ENCODE measurements at regions not wholly inside any gene's neighbourhood (a gene's known extent, or its start where the extent isn't known, plus 50 kb on each side); places are given as distances from the start of the nearest gene placed in this dataset.
"Not testable (repeated sequence)": the region's sequence is repeated elsewhere in the genome, so short reads cannot be mapped to it uniquely, and the experiment has no call there.

DNA sequence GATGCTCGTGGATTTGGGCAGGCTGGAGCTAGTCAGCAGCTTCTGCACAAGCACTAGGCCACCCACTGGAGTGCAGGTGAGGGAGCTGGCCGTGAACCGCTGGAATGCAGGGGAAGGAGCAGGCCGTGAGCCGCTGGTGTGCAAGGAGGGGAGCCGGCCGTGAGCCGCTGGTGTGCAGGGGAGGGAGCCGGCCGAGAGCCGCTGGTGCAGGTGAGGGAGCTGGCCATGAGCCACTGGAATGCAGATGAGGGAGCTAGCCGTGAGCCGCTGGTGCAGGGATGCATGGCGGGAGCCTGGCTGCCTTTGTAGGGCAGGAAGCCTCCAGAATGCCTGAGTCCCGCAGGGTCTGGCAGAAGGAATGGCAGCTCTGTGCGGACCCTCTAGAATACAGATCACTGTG is 4220.0 kb upstream of the OR11H1 start:
- Histone ChIP-seq H3K9ac (ENCODE audit: low read depth, low read length) (no peak overlapping the region), H3K9me3 (ENCODE audit: control insufficient read depth, insufficient read depth, low read length) (peaks cover 86% of the 10 kb centered on the region), H3K4me1 (ENCODE audit: control insufficient read depth, insufficient read depth, low read length) (no peaks in the 10 kb centered on the region), H3K27me3 (ENCODE audit: control insufficient read depth, insufficient read depth, low read length) (no peaks in the 10 kb centered on the region), H3K4me3 (ENCODE audit: low read depth, low read length) (no peak overlapping the region), H3K36me3 (ENCODE audit: control insufficient read depth, insufficient read depth, low read length) (no peaks in the 10 kb centered on the region), H3K27ac (ENCODE audit: low read depth, low read length) (no peak overlapping the region)

DNA sequence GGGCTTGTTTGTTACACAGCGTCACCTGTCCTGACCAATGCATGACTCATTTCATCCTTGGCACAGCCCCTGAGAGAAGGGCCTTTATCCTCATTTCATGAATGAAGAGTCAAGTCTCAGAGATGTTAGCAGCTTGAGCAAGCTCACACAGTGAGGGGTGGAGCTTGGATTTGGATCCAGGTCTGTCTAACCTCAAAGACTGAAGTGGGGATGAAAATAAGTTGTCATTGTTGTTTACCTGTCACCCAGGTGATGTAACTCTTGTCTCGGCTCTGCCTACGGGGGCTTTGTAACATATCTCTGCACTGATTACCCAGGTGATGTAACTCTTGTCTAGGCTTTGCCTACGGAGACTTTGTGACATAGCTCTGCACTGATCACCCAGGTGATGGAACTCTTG is 4218.2 kb upstream of the OR11H1 start:
- peaks cover 85% of the 10 kb centered on the region for H3K9me3 ChIP-seq (ENCODE audit: control insufficient read depth, insufficient read depth, low read length)
- H3K4me1 ChIP-seq (ENCODE audit: control insufficient read depth, insufficient read depth, low read length): not testable (repeated sequence)

DNA sequence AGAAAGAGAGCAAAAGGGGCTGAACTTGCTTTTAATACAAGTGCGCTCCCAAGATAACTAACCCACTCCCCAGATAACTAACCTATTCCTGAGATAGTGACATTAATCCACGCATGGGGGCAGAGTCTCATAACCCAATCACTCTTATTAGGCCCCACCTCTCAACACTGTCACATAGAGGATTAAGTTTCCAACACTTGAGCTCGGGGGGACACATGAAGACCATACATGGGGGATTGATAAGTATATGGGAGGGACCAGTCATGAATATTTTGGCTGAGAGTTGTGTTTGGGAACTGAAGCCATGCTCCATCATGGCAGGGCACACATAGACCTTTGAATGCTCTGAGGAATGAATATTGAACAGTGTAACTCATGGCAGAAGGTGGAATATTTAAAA is 4217.3 kb upstream of the OR11H1 start:
- not testable (repeated sequence) for H3K27me3 ChIP-seq (ENCODE audit: control insufficient read depth, insufficient read depth, low read length); H3K9ac ChIP-seq (ENCODE audit: low read depth, low read length); H3K27ac ChIP-seq (ENCODE audit: low read depth, low read length); H3K4me3 ChIP-seq (ENCODE audit: low read depth, low read length); H3K4me1 ChIP-seq (ENCODE audit: control insufficient read depth, insufficient read depth, low read length); H3K36me3 ChIP-seq (ENCODE audit: control insufficient read depth, insufficient read depth, low read length)
- H3K9me3 ChIP-seq (ENCODE audit: control insufficient read depth, insufficient read depth, low read length): peaks cover 83% of the 10 kb centered on the region

More for the DNA sequence above, 4218.2 kb upstream of the OR11H1 start:
- not testable (repeated sequence) for H3K9ac ChIP-seq (ENCODE audit: low read depth, low read length); H3K27ac ChIP-seq (ENCODE audit: low read depth, low read length); H3K4me3 ChIP-seq (ENCODE audit: low read depth, low read length); H3K27me3 ChIP-seq (ENCODE audit: control insufficient read depth, insufficient read depth, low read length); H3K36me3 ChIP-seq (ENCODE audit: control insufficient read depth, insufficient read depth, low read length)

GRCh38 chr22:11312640-11313039 is 4215.4 kb upstream of the OR11H1 start:
- not testable (repeated sequence) for H3K4me3 ChIP-seq (ENCODE audit: low read depth, low read length); H3K4me1 ChIP-seq (ENCODE audit: control insufficient read depth, insufficient read depth, low read length); H3K36me3 ChIP-seq (ENCODE audit: control insufficient read depth, insufficient read depth, low read length); H3K27ac ChIP-seq (ENCODE audit: low read depth, low read length); H3K27me3 ChIP-seq (ENCODE audit: control insufficient read depth, insufficient read depth, low read length); H3K9ac ChIP-seq (ENCODE audit: low read depth, low read length)
- peaks cover 84% of the 10 kb centered on the region for H3K9me3 ChIP-seq (ENCODE audit: control insufficient read depth, insufficient read depth, low read length)

DNA sequence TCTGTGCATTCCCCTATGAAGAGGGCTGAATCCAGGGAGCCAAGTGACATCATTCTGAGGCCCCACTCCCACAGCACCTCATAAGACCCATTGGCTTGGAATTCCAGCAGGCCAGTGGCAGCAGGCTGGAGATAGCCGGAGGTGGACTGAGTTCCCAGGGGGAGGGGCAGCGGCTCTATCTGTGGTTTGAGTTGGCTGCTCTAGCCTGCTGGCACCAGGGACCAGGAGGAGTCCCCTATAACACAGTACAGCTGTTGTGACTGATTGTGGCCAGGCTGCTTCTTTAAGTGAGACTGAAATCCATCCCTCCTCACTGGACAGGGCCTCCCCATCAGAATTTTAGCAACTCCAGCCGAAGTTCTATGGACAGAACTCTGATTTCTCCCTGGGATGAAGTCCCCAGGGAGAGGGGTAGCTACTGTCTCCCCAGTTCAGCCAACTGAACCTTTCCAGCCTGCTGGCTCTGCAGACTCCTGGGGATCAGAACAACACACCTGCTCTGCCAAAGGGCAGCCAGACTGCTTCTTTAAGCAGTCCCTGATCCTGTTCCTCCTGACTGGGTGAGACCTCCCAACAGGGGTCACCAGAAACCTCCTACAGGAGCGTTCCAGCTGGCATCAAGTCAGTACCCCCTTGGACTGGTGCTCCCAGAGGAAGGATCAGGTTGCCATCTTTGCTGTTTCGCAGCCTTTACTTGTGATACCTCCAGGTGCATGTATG is 4214.8 kb upstream of the OR11H1 start:
- not testable (repeated sequence) for H3K27me3 ChIP-seq (ENCODE audit: control insufficient read depth, insufficient read depth, low read length); H3K27ac ChIP-seq (ENCODE audit: low read depth, low read length); H3K36me3 ChIP-seq (ENCODE audit: control insufficient read depth, insufficient read depth, low read length); H3K4me3 ChIP-seq (ENCODE audit: low read depth, low read length); H3K4me1 ChIP-seq (ENCODE audit: control insufficient read depth, insufficient read depth, low read length); H3K9ac ChIP-seq (ENCODE audit: low read depth, low read length)
- peaks cover 82% of the 10 kb centered on the region for H3K9me3 ChIP-seq (ENCODE audit: control insufficient read depth, insufficient read depth, low read length)

DNA sequence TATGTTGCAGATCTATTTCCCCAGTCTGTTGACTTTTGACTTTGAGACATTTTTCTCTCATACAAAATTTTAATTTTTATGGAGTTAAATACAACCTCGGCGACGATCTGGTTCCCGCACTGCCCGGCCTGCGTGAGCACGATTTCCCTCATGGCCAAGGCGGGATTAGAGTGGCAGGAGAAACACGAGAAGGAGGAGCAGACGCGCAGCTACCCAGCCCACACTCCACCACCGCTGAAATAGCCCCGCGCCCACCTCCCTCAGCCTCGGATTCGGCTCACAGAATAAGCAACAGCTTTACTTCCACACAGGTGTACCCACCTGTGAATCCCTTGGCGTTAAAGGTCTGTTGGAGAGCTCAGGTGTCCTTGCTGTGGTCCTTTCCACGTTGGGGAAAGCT is 4209.4 kb upstream of the OR11H1 start:
- not testable (repeated sequence) for H3K36me3 ChIP-seq (ENCODE audit: control insufficient read depth, insufficient read depth, low read length); H3K27me3 ChIP-seq (ENCODE audit: control insufficient read depth, insufficient read depth, low read length); H3K9ac ChIP-seq (ENCODE audit: low read depth, low read length); H3K4me1 ChIP-seq (ENCODE audit: control insufficient read depth, insufficient read depth, low read length); H3K4me3 ChIP-seq (ENCODE audit: low read depth, low read length); H3K27ac ChIP-seq (ENCODE audit: low read depth, low read length)
- peaks cover 50% of the 10 kb centered on the region for H3K9me3 ChIP-seq (ENCODE audit: control insufficient read depth, insufficient read depth, low read length)

DNA sequence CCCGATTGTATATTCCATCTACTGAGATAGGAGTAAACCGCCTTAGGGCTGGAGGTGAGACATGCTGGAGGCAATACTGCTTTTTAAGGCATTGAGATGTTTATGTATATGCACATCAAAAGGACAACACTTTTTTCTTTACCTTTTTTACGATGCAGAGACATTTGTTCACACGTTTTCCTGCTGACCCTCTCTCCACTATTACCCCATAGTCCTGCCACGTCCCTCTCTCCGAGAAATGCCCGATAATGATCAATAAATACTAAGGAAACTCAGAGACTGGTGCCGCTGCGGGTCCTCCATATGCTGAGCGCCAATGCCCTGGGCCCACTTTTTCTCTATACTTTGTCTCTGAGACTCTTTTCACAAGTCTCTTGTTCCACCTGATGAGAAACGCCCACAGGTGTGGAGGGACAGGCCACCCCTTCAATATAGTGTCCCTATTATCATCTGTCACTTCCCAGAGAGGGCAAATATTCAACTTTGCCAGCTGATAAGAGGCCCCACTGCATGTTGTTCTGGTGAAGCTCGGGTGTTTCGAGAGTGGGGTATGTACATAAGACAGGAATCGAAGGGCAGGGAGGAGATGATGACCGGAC is 4203.5 kb upstream of the OR11H1 start:
- H3K4me3 ChIP-seq (ENCODE audit: low read depth, low read length); H3K27ac ChIP-seq (ENCODE audit: low read depth, low read length); H3K36me3 ChIP-seq (ENCODE audit: control insufficient read depth, insufficient read depth, low read length); H3K4me1 ChIP-seq (ENCODE audit: control insufficient read depth, insufficient read depth, low read length); H3K9ac ChIP-seq (ENCODE audit: low read depth, low read length); H3K27me3 ChIP-seq (ENCODE audit: control insufficient read depth, insufficient read depth, low read length): not testable (repeated sequence)
- H3K9me3 ChIP-seq (ENCODE audit: control insufficient read depth, insufficient read depth, low read length): peaks cover 58% of the 10 kb centered on the region

GRCh38 chr22:11325767-11326166 is 4202.2 kb upstream of the OR11H1 start:
- Histone ChIP-seq H3K27me3 (ENCODE audit: control insufficient read depth, insufficient read depth, low read length) (no peaks in the 10 kb centered on the region), H3K4me3 (ENCODE audit: low read depth, low read length) (no peak overlapping the region), H3K27ac (ENCODE audit: low read depth, low read length) (no peak overlapping the region), H3K9me3 (ENCODE audit: control insufficient read depth, insufficient read depth, low read length) (peaks cover 59% of the 10 kb centered on the region), H3K4me1 (ENCODE audit: control insufficient read depth, insufficient read depth, low read length) (no peaks in the 10 kb centered on the region), H3K9ac (ENCODE audit: low read depth, low read length) (no peak overlapping the region), H3K36me3 (ENCODE audit: control insufficient read depth, insufficient read depth, low read length) (no peaks in the 10 kb centered on the region)

- H3K9me3 ChIP-seq (ENCODE audit: control insufficient read depth, insufficient read depth, low read length): peaks cover 55% of the 10 kb centered on the region
- H3K27ac ChIP-seq (ENCODE audit: low read depth, low read length): not testable (repeated sequence)
Measured at GRCh38 chr22:11341387-11342068, 4186.5 kb upstream of the OR11H1 start.

DNA sequence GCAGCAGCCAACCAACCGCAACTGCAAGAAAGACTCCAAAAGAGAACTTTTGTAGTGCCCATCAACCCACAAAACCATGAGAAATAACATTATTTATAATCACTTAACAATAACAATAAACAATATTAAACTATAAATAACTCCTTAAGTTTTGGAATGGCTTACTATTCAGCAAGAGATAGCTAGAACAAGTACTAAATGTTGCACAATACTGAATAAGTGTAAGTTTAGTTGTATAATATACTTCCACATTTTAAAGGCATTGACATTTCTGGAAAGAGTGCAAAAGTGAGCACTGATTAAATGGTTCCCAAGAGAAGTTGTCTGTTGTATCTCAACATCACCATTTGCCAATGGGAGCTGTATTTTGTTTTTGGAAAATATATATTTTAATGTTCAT is 4176.8 kb upstream of the OR11H1 start:
- peaks cover 69% of the 10 kb centered on the region for H3K9me3 ChIP-seq (ENCODE audit: control insufficient read depth, insufficient read depth, low read length)
- H3K4me3 ChIP-seq (ENCODE audit: low read depth, low read length); H3K27ac ChIP-seq (ENCODE audit: low read depth, low read length); H3K4me1 ChIP-seq (ENCODE audit: control insufficient read depth, insufficient read depth, low read length); H3K27me3 ChIP-seq (ENCODE audit: control insufficient read depth, insufficient read depth, low read length); H3K36me3 ChIP-seq (ENCODE audit: control insufficient read depth, insufficient read depth, low read length); H3K9ac ChIP-seq (ENCODE audit: low read depth, low read length): not testable (repeated sequence)

More at GRCh38 chr22:11341387-11342068, 4186.5 kb upstream of the OR11H1 start:
- H3K4me3 ChIP-seq (ENCODE audit: low read depth, low read length); H3K9ac ChIP-seq (ENCODE audit: low read depth, low read length); H3K36me3 ChIP-seq (ENCODE audit: control insufficient read depth, insufficient read depth, low read length); H3K27me3 ChIP-seq (ENCODE audit: control insufficient read depth, insufficient read depth, low read length); H3K4me1 ChIP-seq (ENCODE audit: control insufficient read depth, insufficient read depth, low read length): not testable (repeated sequence)

DNA sequence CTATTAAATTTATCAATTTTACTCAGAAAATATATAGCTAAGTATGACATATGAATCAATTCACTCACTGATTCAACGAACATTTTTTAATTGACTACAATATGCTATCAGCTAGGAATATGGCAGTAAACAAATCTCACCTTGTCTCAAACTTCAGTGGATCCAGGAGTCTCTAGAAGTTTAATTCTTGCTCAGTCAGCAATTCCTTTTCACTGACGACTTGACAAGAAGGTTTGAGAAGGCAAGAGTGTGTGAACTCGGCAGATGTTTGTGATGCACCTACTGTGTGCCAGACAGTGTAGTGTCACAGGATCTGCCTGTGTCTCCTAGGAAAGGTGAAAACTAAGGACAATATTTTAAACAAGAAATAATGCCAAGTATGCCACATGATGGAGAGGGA is 4175.7 kb upstream of the OR11H1 start:
- H3K9me3 ChIP-seq (ENCODE audit: control insufficient read depth, insufficient read depth, low read length): peaks cover 69% of the 10 kb centered on the region
- not testable (repeated sequence) for H3K27me3 ChIP-seq (ENCODE audit: control insufficient read depth, insufficient read depth, low read length); H3K9ac ChIP-seq (ENCODE audit: low read depth, low read length); H3K4me3 ChIP-seq (ENCODE audit: low read depth, low read length); H3K4me1 ChIP-seq (ENCODE audit: control insufficient read depth, insufficient read depth, low read length); H3K36me3 ChIP-seq (ENCODE audit: control insufficient read depth, insufficient read depth, low read length); H3K27ac ChIP-seq (ENCODE audit: low read depth, low read length)

Measured in HUES48 (cell line).